ENCODE measurements at regions not wholly inside any gene's neighbourhood (a gene's known extent, or its start where the extent isn't known, plus 50 kb on each side); places are given as distances from the start of the nearest gene placed in this dataset.

DNA sequence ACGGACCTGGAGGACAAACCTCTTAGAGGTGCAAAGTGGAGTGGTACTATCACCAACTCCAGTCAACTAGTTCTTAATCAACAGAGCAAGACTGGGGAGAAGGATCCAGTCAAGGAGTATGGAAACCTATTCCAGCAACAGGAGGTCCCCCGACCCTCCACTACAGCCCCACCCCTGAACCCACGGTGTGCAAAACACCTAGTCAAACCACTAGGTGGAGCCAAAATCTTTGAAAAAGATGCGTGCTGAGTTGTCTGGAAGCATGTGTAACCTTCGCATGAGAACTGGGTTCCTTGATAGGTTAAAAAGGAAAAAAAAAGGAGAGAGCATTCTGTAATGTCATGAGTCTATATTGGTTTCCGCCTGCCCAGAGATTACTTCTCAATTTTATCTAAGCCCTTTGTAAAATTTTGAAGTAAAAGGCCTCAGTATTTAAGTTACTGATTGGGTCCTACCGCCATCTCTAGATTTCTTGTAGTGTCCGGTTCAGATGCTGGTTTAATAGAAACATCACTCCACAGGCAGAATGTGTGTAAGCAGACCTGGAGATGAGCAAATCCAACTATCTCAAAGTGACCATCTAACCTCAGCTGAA lies 81.9 kb upstream of the HAO2 start:
- intact Hi-C loops (cut with micrococcal nuclease), result loop anchor here (1.0 to 5.0 kb wide), 2 partner anchors 81 to 391 kb away; no protein-coding TSS in a partner anchor
- DNase-seq (ENCODE audit: low read depth, low spot score), result peak; percentile 31
- ChIA-PET CTCF (interaction anchor here (1.1 to 1.2 kb wide), 2 partner anchors 10 to 12 kb away, joined by 3 to 4 read pairs; no protein-coding TSS in a partner anchor), POLR2A (no interaction called here), RAD21 (ENCODE audit: low non-redundant PET in 1 of 2, low total read pairs in 2 of 2, uncharacterized antibody in 2 of 2, unreplicated experiment in 2 of 2) (no interaction called here)
- Histone ChIP-seq H2AFZ (ENCODE audit: low read depth, low read length, poor library complexity, severe bottlenecking) (no peak overlapping the region), H3K4me1 (ENCODE audit: control insufficient read depth in 1 of 2, insufficient read depth in 2 of 2, low read length in 2 of 2) (no peaks in the 10 kb centered on the region), H3K9me3 (ENCODE audit: control insufficient read depth in 1 of 2, insufficient read depth in 1 of 2, low read depth in 1 of 2, low read length in 2 of 2) (no peaks in the 10 kb centered on the region), H3K27ac (ENCODE audit: low read depth, low read length) (no peak overlapping the region), H3K9ac (ENCODE audit: low read length) (no peak overlapping the region), H3K4me2 (ENCODE audit: low read length) (no peak overlapping the region), H4K20me1 (ENCODE audit: insufficient read depth) (no peaks in the 10 kb centered on the region), H3K79me2 (ENCODE audit: insufficient read depth, low read length) (no peaks in the 10 kb centered on the region), H3K36me3 (ENCODE audit: control insufficient read depth in 1 of 2, insufficient read depth in 2 of 2, low read length in 2 of 2) (no peaks in the 10 kb centered on the region), H3K4me3 (replicated peaks in 1 of 2; ENCODE audit: low read depth in 1 of 2, low read length in 2 of 2) (no peak overlapping the region), H3K9me2 (ENCODE audit: insufficient read depth) (no peaks in the 10 kb centered on the region), H3K27me3 (ENCODE audit: insufficient read depth, low read length) (peaks cover 12% of the 10 kb centered on the region; the same call in 1 of the 2 replicates)
- no TSS peak for BruUV-seq (replicated peaks)
- TF ChIP-seq, protein P1, sequence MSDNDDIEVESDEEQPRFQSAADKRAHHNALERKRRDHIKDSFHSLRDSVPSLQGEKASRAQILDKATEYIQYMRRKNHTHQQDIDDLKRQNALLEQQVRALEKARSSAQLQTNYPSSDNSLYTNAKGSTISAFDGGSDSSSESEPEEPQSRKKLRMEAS (IDR thresholded peaks at IDR 0.05), result 0 out of 2 replicates have a peak, but pooled peaks have one; percentile 30
- TF ChIP-seq, protein P2, sequence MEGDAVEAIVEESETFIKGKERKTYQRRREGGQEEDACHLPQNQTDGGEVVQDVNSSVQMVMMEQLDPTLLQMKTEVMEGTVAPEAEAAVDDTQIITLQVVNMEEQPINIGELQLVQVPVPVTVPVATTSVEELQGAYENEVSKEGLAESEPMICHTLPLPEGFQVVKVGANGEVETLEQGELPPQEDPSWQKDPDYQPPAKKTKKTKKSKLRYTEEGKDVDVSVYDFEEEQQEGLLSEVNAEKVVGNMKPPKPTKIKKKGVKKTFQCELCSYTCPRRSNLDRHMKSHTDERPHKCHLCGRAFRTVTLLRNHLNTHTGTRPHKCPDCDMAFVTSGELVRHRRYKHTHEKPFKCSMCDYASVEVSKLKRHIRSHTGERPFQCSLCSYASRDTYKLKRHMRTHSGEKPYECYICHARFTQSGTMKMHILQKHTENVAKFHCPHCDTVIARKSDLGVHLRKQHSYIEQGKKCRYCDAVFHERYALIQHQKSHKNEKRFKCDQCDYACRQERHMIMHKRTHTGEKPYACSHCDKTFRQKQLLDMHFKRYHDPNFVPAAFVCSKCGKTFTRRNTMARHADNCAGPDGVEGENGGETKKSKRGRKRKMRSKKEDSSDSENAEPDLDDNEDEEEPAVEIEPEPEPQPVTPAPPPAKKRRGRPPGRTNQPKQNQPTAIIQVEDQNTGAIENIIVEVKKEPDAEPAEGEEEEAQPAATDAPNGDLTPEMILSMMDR (IDR thresholded peaks at IDR 0.05 in 2 of 3, conservative IDR thresholded peaks at IDR 0.05 in 1 of 3; ENCODE audit: borderline replicate concordance in 1 of 3, insufficient read depth in 1 of 3, low read depth in 2 of 3, low read length in 2 of 3), result peak; percentile 54 to 79 (median 66); a peak in 5 of 6 replicates
- no peak for TF ChIP-seq SP1 (IDR thresholded peaks at IDR 0.05; ENCODE audit: low read depth)
- peak; percentile 62 for TF ChIP-seq RAD21 (IDR thresholded peaks at IDR 0.05; ENCODE audit: low read depth)
- ATAC-seq, result peak; percentile 96

DNA sequence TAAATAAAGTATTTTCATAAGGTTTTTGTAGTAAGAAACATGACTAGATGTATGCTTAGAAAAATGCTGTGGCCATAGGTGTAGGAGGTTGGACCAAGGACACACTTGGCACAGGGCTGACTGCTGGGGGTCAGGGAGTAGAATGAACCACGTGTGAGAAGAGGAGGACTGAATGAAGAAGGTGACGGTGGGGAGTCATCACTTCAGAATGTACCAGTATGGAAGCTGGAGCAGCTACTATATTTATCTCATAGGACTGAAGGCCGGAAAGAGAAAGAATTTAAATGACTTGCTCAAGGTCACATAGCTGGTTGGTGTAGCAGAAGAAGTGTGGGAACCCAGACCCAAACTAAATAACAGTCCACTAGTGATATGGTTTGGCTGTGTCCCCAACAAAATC lies 79.8 kb upstream of the HAO2 start:
- ChIA-PET CTCF (interaction anchor here (0.9 to 1.2 kb wide), 2 partner anchors 14 to 79 kb away, joined by 3 read pairs; no protein-coding TSS in a partner anchor), POLR2A (no interaction called here), RAD21 (ENCODE audit: low non-redundant PET in 1 of 2, low total read pairs in 2 of 2, uncharacterized antibody in 2 of 2, unreplicated experiment in 2 of 2) (no interaction called here)
- Histone ChIP-seq H3K9me3 (ENCODE audit: control insufficient read depth in 1 of 2, insufficient read depth in 1 of 2, low read depth in 1 of 2, low read length in 2 of 2) (no peaks in the 10 kb centered on the region), H2AFZ (ENCODE audit: low read depth, low read length, poor library complexity, severe bottlenecking) (no peak overlapping the region), H3K27ac (ENCODE audit: low read depth, low read length) (no peak overlapping the region), H3K9ac (ENCODE audit: low read length) (no peak overlapping the region), H3K4me3 (replicated peaks in 1 of 2; ENCODE audit: low read depth in 1 of 2, low read length in 2 of 2) (no peak overlapping the region), H3K4me1 (ENCODE audit: control insufficient read depth in 1 of 2, insufficient read depth in 2 of 2, low read length in 2 of 2) (no peaks in the 10 kb centered on the region), H3K9me2 (ENCODE audit: insufficient read depth) (no peaks in the 10 kb centered on the region), H3K79me2 (ENCODE audit: insufficient read depth, low read length) (no peaks in the 10 kb centered on the region), H4K20me1 (ENCODE audit: insufficient read depth) (no peaks in the 10 kb centered on the region), H3K4me2 (ENCODE audit: low read length) (no peak overlapping the region), H3K36me3 (ENCODE audit: control insufficient read depth in 1 of 2, insufficient read depth in 2 of 2, low read length in 2 of 2) (no peaks in the 10 kb centered on the region), H3K27me3 (ENCODE audit: insufficient read depth, low read length) (peaks cover 11% of the 10 kb centered on the region; the same call in 1 of the 2 replicates)
- DNase-seq (ENCODE audit: low read depth, low spot score), result no peak
- no TSS peak for BruUV-seq (replicated peaks)
- intact Hi-C loops (cut with micrococcal nuclease), result loop anchor here (5.0 kb wide), 1 partner anchor 389 kb away; no protein-coding TSS in a partner anchor
- no peak for ATAC-seq
- TF ChIP-seq, protein P1 (IDR thresholded peaks at IDR 0.05), result no peak
- TF ChIP-seq, protein P3, sequence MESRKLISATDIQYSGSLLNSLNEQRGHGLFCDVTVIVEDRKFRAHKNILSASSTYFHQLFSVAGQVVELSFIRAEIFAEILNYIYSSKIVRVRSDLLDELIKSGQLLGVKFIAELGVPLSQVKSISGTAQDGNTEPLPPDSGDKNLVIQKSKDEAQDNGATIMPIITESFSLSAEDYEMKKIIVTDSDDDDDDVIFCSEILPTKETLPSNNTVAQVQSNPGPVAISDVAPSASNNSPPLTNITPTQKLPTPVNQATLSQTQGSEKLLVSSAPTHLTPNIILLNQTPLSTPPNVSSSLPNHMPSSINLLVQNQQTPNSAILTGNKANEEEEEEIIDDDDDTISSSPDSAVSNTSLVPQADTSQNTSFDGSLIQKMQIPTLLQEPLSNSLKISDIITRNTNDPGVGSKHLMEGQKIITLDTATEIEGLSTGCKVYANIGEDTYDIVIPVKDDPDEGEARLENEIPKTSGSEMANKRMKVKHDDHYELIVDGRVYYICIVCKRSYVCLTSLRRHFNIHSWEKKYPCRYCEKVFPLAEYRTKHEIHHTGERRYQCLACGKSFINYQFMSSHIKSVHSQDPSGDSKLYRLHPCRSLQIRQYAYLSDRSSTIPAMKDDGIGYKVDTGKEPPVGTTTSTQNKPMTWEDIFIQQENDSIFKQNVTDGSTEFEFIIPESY (IDR thresholded peaks at IDR 0.05; ENCODE audit: extremely low read depth, insufficient replicate concordance, low read length), result no peak
- no peak for TF ChIP-seq JUND (IDR thresholded peaks at IDR 0.05)
- no peak for TF ChIP-seq EZH2phosphoT487 (IDR thresholded peaks at IDR 0.05; ENCODE audit: borderline replicate concordance)
- TF ChIP-seq EGR1 (IDR thresholded peaks at IDR 0.05; ENCODE audit: low read depth), result no peak
- TF ChIP-seq RAD21 (IDR thresholded peaks at IDR 0.05; ENCODE audit: low read depth), result no peak
- TF ChIP-seq, protein P2 (IDR thresholded peaks at IDR 0.05 in 2 of 3, conservative IDR thresholded peaks at IDR 0.05 in 1 of 3; ENCODE audit: borderline replicate concordance in 1 of 3, insufficient read depth in 1 of 3, low read depth in 2 of 3, low read length in 2 of 3), result no peak
- TF ChIP-seq ZFX (IDR thresholded peaks at IDR 0.05), result no peak
- no peak for TF ChIP-seq YY1 (IDR thresholded peaks at IDR 0.05; ENCODE audit: extremely low read depth, insufficient replicate concordance, low read depth, low read length)
- no peak for TF ChIP-seq CEBPB (IDR thresholded peaks at IDR 0.05; ENCODE audit: low read depth)

Measured in HCT116 (cell line).